ENCODE measurements at regions not wholly inside any gene's neighbourhood (a gene's known extent, or its start where the extent isn't known, plus 50 kb on each side); places are given as distances from the start of the nearest gene placed in this dataset.
"Not testable (repeated sequence)": the region's sequence is repeated elsewhere in the genome, so short reads cannot be mapped to it uniquely, and the experiment has no call there.

DNA sequence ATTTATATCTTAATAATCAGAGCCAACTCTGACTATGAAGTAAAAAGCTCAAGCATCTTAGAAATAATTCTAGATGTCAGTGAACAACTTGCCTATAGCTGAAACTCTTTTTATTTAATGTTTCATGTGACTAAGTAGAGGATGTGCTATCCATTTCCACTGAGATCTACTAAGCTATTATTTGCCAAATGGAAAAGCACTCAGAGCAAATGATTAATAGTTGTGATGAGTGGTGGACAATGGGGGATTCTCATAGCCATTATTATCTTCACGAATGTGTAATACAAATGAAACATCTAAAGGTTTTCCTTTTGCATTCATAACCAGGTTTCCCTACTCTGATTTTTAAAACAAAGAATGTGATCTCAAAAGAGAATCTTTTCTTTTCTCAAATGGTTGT, 126.6 kb upstream of the GNAI1 start:
- Histone ChIP-seq H3K27me3 (no peaks in the 10 kb centered on the region), H3K4me1 (no peaks in the 10 kb centered on the region), H3K9me3 (no peaks in the 10 kb centered on the region), H3K4me3 (no peak overlapping the region), H3K27ac (no peak overlapping the region), H3K36me3 (no peaks in the 10 kb centered on the region)
- TF ChIP-seq, protein P1, sequence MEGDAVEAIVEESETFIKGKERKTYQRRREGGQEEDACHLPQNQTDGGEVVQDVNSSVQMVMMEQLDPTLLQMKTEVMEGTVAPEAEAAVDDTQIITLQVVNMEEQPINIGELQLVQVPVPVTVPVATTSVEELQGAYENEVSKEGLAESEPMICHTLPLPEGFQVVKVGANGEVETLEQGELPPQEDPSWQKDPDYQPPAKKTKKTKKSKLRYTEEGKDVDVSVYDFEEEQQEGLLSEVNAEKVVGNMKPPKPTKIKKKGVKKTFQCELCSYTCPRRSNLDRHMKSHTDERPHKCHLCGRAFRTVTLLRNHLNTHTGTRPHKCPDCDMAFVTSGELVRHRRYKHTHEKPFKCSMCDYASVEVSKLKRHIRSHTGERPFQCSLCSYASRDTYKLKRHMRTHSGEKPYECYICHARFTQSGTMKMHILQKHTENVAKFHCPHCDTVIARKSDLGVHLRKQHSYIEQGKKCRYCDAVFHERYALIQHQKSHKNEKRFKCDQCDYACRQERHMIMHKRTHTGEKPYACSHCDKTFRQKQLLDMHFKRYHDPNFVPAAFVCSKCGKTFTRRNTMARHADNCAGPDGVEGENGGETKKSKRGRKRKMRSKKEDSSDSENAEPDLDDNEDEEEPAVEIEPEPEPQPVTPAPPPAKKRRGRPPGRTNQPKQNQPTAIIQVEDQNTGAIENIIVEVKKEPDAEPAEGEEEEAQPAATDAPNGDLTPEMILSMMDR (IDR thresholded peaks at IDR 0.05), result no peak
- TF ChIP-seq POLR2A (IDR thresholded peaks at IDR 0.05), result no peak
- intact Hi-C loops (cut with DNase I; ENCODE audit: low total_unique reads), result no loop called here
- DNase-seq, result no peak

DNA sequence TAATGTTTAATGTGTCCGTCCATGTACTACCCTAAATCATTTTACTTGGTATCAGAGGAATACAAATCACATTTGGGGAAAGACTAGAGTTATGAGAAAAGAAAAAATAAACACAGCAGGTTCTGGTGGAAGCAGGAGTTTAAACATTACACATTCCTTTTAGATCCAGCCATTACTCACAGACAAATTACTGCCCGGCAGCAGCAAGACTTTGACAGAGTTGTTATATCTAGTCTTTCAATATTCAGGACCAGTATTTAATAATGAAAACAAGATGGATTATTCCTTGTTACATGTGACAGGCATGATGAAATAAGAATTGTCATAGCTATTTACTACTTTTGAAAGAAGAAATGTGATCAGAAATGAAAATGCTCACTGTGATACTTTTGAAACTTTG, 131.8 kb upstream of the GNAI1 start:
- no peaks in the 10 kb centered on the region for H3K4me1 ChIP-seq
- TF ChIP-seq, protein P1 (IDR thresholded peaks at IDR 0.05), result no peak
- intact Hi-C loops (cut with DNase I; ENCODE audit: low total_unique reads), result no loop called here
- no peaks in the 10 kb centered on the region for H3K36me3 ChIP-seq
- H3K27me3 ChIP-seq, result no peaks in the 10 kb centered on the region
- H3K9me3 ChIP-seq, result no peaks in the 10 kb centered on the region
- H3K4me3 ChIP-seq, result no peak overlapping the region
- no peak for DNase-seq
- no peak overlapping the region for H3K27ac ChIP-seq

DNA sequence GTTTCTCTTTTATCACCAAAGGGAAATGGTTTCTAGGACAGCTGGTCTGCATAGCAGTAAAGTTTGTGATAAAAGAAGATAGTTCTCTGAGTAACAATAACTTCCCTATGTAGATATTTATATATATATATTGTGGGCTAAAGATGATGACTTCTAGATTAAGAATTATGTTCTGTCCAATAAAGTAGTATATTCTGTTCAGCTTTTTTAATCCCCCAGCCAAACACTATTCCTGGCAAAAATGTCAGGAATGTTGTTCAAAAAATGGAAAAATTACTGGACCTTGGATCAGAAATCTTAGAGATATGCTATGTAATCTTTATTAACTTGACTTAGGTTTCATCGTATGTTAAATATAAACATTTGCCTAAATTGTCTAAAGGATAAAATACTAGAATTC, 136.3 kb upstream of the GNAI1 start:
- Histone ChIP-seq H3K36me3 (no peaks in the 10 kb centered on the region), H3K27ac (no peak overlapping the region), H3K4me3 (no peak overlapping the region), H3K27me3 (no peaks in the 10 kb centered on the region), H3K9me3 (no peaks in the 10 kb centered on the region), H3K4me1 (no peaks in the 10 kb centered on the region)
- intact Hi-C loops (cut with DNase I; ENCODE audit: low total_unique reads), result no loop called here
- TF ChIP-seq POLR2A (IDR thresholded peaks at IDR 0.05), result no peak
- TF ChIP-seq, protein P1 (IDR thresholded peaks at IDR 0.05), result no peak
- no peak for DNase-seq

DNA sequence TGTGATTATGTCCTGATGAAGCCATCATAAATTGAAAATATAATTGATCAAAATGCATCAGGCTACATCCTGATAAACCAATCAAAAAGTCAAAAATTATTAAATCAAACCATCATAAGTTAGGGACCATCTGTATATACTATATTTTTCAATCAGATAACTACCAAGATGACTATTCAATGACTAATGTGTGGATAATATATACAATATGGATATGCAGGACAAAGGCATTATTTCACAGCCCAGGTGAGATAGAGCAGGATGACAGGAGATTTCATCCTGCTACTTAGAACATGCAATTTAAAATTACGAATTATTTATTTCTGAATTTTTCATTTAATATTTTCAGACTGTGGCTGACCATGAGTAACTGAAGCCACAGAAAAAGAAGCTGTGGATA, 137.3 kb upstream of the GNAI1 start:
- no peak overlapping the region for H3K27ac ChIP-seq
- no peak overlapping the region for H3K4me3 ChIP-seq
- H3K9me3 ChIP-seq, result no peaks in the 10 kb centered on the region
- TF ChIP-seq, protein P1 (IDR thresholded peaks at IDR 0.05), result no peak
- no peak for TF ChIP-seq POLR2A (IDR thresholded peaks at IDR 0.05)
- DNase-seq, result no peak
- H3K27me3 ChIP-seq, result no peaks in the 10 kb centered on the region
- intact Hi-C loops (cut with DNase I; ENCODE audit: low total_unique reads), result no loop called here
- no peaks in the 10 kb centered on the region for H3K36me3 ChIP-seq
- no peaks in the 10 kb centered on the region for H3K4me1 ChIP-seq

DNA sequence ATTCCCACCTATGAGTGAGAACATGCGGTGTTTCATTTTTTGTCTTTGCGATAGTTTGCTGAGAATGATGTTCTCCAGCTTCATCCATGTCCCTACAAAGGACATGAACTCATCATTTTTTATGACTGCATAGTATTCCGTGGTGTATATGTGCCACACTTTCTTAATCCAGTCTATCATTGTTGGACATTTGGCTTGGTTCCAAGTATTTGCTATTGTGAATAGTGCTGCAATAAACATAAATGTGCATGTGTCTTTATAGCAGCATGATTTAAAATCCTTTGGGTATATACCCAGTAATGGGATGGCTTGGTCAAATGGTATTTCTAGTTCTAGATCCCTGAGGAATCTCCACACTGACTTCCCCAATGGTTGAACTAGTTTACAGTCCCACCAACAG, 138.9 kb upstream of the GNAI1 start:
- H3K27ac ChIP-seq; H3K36me3 ChIP-seq; intact Hi-C loops (cut with DNase I; ENCODE audit: low total_unique reads); H3K4me3 ChIP-seq; DNase-seq; H3K27me3 ChIP-seq; H3K4me1 ChIP-seq; H3K9me3 ChIP-seq: not testable (repeated sequence)

DNA sequence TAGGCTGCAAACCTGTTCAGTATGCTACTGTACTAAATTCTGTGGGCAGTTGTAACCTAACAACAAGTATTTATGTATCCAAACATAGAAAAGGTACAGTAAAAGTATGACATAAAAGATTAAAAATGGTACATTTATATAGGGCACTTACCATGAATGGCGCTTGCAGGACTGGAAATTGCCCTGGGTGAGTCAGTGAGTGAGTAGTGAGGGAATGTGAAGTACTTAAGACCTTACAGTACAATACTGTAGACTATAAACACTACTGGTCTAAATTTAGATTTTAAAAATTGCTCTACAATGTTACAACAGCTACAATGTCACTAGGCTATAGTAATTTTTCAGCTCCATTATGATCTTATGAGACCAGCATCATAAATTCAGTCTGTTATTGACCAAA, 146.0 kb upstream of the GNAI1 start:
- no peaks in the 10 kb centered on the region for H3K9me3 ChIP-seq
- no peaks in the 10 kb centered on the region for H3K36me3 ChIP-seq
- TF ChIP-seq, protein P1 (IDR thresholded peaks at IDR 0.05), result no peak
- no peak for TF ChIP-seq POLR2A (IDR thresholded peaks at IDR 0.05)
- H3K27me3 ChIP-seq, result no peaks in the 10 kb centered on the region
- intact Hi-C loops (cut with DNase I; ENCODE audit: low total_unique reads), result no loop called here
- no peak for DNase-seq
- no peak overlapping the region for H3K27ac ChIP-seq
- H3K4me3 ChIP-seq, result no peak overlapping the region
- no peaks in the 10 kb centered on the region for H3K4me1 ChIP-seq

Measured in uterus (tissue), 3 donors.